Neural progenitor cell (in vitro differentiated cells): ENCODE measurements at regions not wholly inside any gene's neighbourhood (a gene's known extent, or its start where the extent isn't known, plus 50 kb on each side); places are given as distances from the start of the nearest gene placed in this dataset.

Experiments used
- DNase-seq: peaks from one replicate; pipeline ENCODE4 v3.0.0-alpha.2; 2016; ENCODE audit warnings: low spot score
- H2AFZ ChIP-seq: fragments of 200-600 bp; sonication (generic); replicated peaks from 2 replicates; pipeline ENCODE4 v1.6.1; 2016; ENCODE audit warnings: antibody characterized with exemption
- H3F3A ChIP-seq: fragments of 200-600 bp; sonication (generic); 2 replicates; pipeline ENCODE4 v1.6.1; 2016; ENCODE audit warnings: antibody characterized with exemption, low read depth
- H3K27ac ChIP-seq: fragments of 200-600 bp; sonication (generic); 2 replicates; pipeline ENCODE4 v1.5.1; 2016; ENCODE audit warnings: mild to moderate bottlenecking
- H3K27me3 ChIP-seq: fragments of 200-600 bp; sonication (generic); 2 replicates; pipeline ENCODE4 v1.6.1; 2016; ENCODE audit warnings: mild to moderate bottlenecking, moderate library complexity
- H3K36me3 ChIP-seq: fragments of 200-600 bp; sonication (generic); 2 replicates; pipeline ENCODE4 v1.5.1; 2016
- H3K4me1 ChIP-seq: fragments of 200-600 bp; sonication (generic); 2 replicates; pipeline ENCODE4 v1.6.1; 2016; ENCODE audit warnings: mixed run types
- H3K4me2 ChIP-seq: fragments of 200-600 bp; sonication (generic); 2 replicates; pipeline ENCODE4 v1.6.1; 2016
- H3K4me3 ChIP-seq: fragments of 200-600 bp; sonication (generic); 2 replicates; pipeline ENCODE4 v1.5.1; 2016
- H3K79me2 ChIP-seq: fragments of 200-600 bp; sonication (generic); 2 replicates; pipeline ENCODE4 v1.6.1; 2016; ENCODE audit warnings: low read depth
- H3K9ac ChIP-seq: fragments of 200-600 bp; sonication (generic); 2 replicates; pipeline ENCODE4 v1.6.1; 2016
- H3K9me3 ChIP-seq: fragments of 200-600 bp; sonication (generic); 2 replicates; pipeline ENCODE4 v1.5.1; 2016; ENCODE audit warnings: low read depth
- H4K20me1 ChIP-seq: fragments of 200-600 bp; sonication (generic); 2 replicates; pipeline ENCODE4 v1.6.1; 2016; ENCODE audit warnings: low read depth
- H3K27ac Mint-ChIP-seq: 3 replicates; pipeline ENCODE4 v1.8.0; 2021; ENCODE audit warnings: mixed read lengths
- H3K27me3 Mint-ChIP-seq: 2 replicates; pipeline ENCODE4 v1.8.0; 2022; ENCODE audit warnings: low read depth, mild to moderate bottlenecking, inconsistent platforms, moderate library complexity, mixed read lengths; ENCODE audit not compliant: insufficient read depth
- H3K36me3 Mint-ChIP-seq: 3 replicates; pipeline ENCODE4 v1.8.0; 2021; ENCODE audit warnings: mixed read lengths
- H3K4me1 Mint-ChIP-seq: 3 replicates; pipeline ENCODE4 v1.8.0; 2021; ENCODE audit warnings: mixed read lengths
- H3K4me3 Mint-ChIP-seq: 3 replicates; pipeline ENCODE4 v1.8.0; 2021; ENCODE audit warnings: mild to moderate bottlenecking, moderate library complexity, mixed read lengths
- H3K9me3 Mint-ChIP-seq: 3 replicates; pipeline ENCODE4 v1.8.0; 2020; ENCODE audit warnings: mixed read lengths
- CTCF ChIP-seq: fragments of 200-600 bp; sonication (generic); IDR thresholded peaks from 2 replicates; pipeline ENCODE4 v1.5.1; 2017; ENCODE audit warnings: antibody characterized with exemption, mild to moderate bottlenecking
- EZH2 ChIP-seq: fragments of 200-600 bp; sonication (generic); IDR thresholded peaks from 2 replicates; pipeline ENCODE4 v1.6.1; 2017; ENCODE audit warnings: antibody characterized with exemption, mild to moderate bottlenecking, moderate library complexity
- EZH2phosphoT487 ChIP-seq: fragments of 200-600 bp; sonication (generic); IDR thresholded peaks from 2 replicates; pipeline ENCODE4 v1.6.1; 2017; ENCODE audit warnings: antibody characterized with exemption

DNA sequence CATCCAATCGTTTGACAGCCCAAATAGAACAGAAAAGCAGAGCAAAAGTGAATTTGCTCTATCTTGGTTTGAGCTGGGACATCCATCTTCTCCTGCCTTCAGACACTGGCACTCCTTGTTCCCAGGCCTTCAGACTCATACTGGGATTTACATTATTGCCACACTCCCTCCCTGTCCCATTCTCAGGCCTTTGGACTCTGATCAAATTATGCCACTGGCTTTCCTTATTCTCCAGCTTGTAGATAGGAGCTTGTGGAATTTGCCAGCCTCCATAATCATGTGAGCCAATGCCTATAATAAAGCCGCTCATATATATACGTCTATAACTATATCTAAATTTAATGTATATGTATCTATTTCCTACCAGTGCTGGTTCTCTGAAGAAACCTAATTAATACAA lies 568.3 kb upstream of the KIRREL3 start:
- H3K27me3 Mint-ChIP-seq: no peaks in the 10 kb centered on the region
- Histone ChIP-seq H3K27me3 (no peaks in the 10 kb centered on the region), H3K4me1 (peaks cover 13% of the 10 kb centered on the region), H3K4me2 (no peak overlapping the region), H3K27ac (no peak overlapping the region), H3K79me2 (no peaks in the 10 kb centered on the region), H3K9me3 (no peaks in the 10 kb centered on the region), H4K20me1 (no peaks in the 10 kb centered on the region), H3F3A (no peaks in the 10 kb centered on the region), H3K36me3 (no peaks in the 10 kb centered on the region), H3K4me3 (no peak overlapping the region), H2AFZ (no peak overlapping the region), H3K9ac (no peak overlapping the region)
- H3K27ac Mint-ChIP-seq: no peak overlapping the region
- DNase-seq: no peak
- H3K9me3 Mint-ChIP-seq: peaks cover 14% of the 10 kb centered on the region
- no peak for TF ChIP-seq EZH2
- no peak for TF ChIP-seq EZH2phosphoT487
- no peak overlapping the region for H3K4me3 Mint-ChIP-seq
- H3K4me1 Mint-ChIP-seq: peaks cover 6% of the 10 kb centered on the region
- no peaks in the 10 kb centered on the region for H3K36me3 Mint-ChIP-seq

- no peak overlapping the region for H3K9ac ChIP-seq
- Mint-ChIP-seq H3K27ac (no peak overlapping the region), H3K4me3 (no peak overlapping the region), H3K27me3 (no peaks in the 10 kb centered on the region), H3K4me1 (peaks cover 6% of the 10 kb centered on the region), H3K9me3 (peaks cover 13% of the 10 kb centered on the region), H3K36me3 (no peaks in the 10 kb centered on the region)
- H3K27ac ChIP-seq: no peak overlapping the region
- peaks cover 13% of the 10 kb centered on the region for H3K4me1 ChIP-seq
- H3K36me3 ChIP-seq: no peaks in the 10 kb centered on the region
- H3K79me2 ChIP-seq: no peaks in the 10 kb centered on the region
- H3K9me3 ChIP-seq: no peaks in the 10 kb centered on the region
- H3K27me3 ChIP-seq: no peaks in the 10 kb centered on the region
- no peak overlapping the region for H3K4me3 ChIP-seq
- no peak overlapping the region for H3K4me2 ChIP-seq
- peak; percentile 2 for DNase-seq
- TF ChIP-seq EZH2phosphoT487 (no peak), CTCF (no peak), EZH2 (no peak)
- H3F3A ChIP-seq: no peaks in the 10 kb centered on the region
- no peak overlapping the region for H2AFZ ChIP-seq
- no peaks in the 10 kb centered on the region for H4K20me1 ChIP-seq
Measured at GRCh38 chr11:127567237-127567932, 566.8 kb upstream of the KIRREL3 start.

DNA sequence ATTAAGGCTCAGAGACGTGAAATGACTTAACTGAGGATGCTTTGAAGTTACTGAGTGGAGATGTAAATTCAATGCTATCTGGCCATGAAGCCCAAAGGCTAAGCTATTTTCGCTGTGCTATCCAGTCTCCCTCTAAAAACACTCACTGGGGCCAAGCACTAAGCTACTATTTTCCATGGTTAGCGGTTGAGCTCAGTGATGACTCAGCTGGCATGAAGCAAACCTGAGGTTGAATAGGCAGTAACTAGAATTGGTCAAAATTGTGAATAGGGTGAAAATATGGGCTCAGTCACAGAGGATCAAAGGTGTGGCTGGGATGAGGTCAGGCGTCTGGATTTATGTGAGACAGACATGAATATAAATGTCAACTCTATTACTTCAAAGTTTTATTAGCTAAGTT lies 564.2 kb upstream of the KIRREL3 start:
- peaks cover 13% of the 10 kb centered on the region for H3K4me1 ChIP-seq
- no peaks in the 10 kb centered on the region for H3K9me3 ChIP-seq
- H3K4me3 Mint-ChIP-seq: no peak overlapping the region
- H3F3A ChIP-seq: no peaks in the 10 kb centered on the region
- no peak overlapping the region for H3K27ac Mint-ChIP-seq
- no peaks in the 10 kb centered on the region for H3K36me3 ChIP-seq
- H3K4me3 ChIP-seq: no peak overlapping the region
- H3K36me3 Mint-ChIP-seq: no peaks in the 10 kb centered on the region
- no peak overlapping the region for H3K27ac ChIP-seq
- H3K9ac ChIP-seq: no peak overlapping the region
- no peaks in the 10 kb centered on the region for H3K27me3 Mint-ChIP-seq
- no peaks in the 10 kb centered on the region for H3K27me3 ChIP-seq
- peaks cover 5% of the 10 kb centered on the region for H3K9me3 Mint-ChIP-seq
- no peak for DNase-seq
- H2AFZ ChIP-seq: no peak overlapping the region
- TF ChIP-seq CTCF: no peak
- TF ChIP-seq EZH2: no peak
- TF ChIP-seq EZH2phosphoT487: no peak
- H3K79me2 ChIP-seq: no peaks in the 10 kb centered on the region
- H3K4me1 Mint-ChIP-seq: peaks cover 6% of the 10 kb centered on the region
- H4K20me1 ChIP-seq: no peaks in the 10 kb centered on the region
- H3K4me2 ChIP-seq: no peak overlapping the region

GRCh38 chr11:127559978-127560377 lies 559.4 kb upstream of the KIRREL3 start:
- no peak overlapping the region for H2AFZ ChIP-seq
- no peak overlapping the region for H3K4me3 ChIP-seq
- no peaks in the 10 kb centered on the region for H3K27me3 ChIP-seq
- TF ChIP-seq EZH2 (no peak), CTCF (no peak), EZH2phosphoT487 (no peak)
- H3K79me2 ChIP-seq: no peaks in the 10 kb centered on the region
- Mint-ChIP-seq H3K9me3 (no peaks in the 10 kb centered on the region), H3K36me3 (no peaks in the 10 kb centered on the region), H3K4me3 (no peak overlapping the region), H3K4me1 (no peaks in the 10 kb centered on the region), H3K27me3 (peaks cover under 1% of the 10 kb centered on the region), H3K27ac (no peak overlapping the region)
- no peaks in the 10 kb centered on the region for H3F3A ChIP-seq
- no peak for DNase-seq
- H4K20me1 ChIP-seq: no peaks in the 10 kb centered on the region
- no peaks in the 10 kb centered on the region for H3K36me3 ChIP-seq
- H3K27ac ChIP-seq: no peak overlapping the region
- no peak overlapping the region for H3K9ac ChIP-seq
- H3K4me2 ChIP-seq: no peak overlapping the region
- H3K4me1 ChIP-seq: no peaks in the 10 kb centered on the region
- no peaks in the 10 kb centered on the region for H3K9me3 ChIP-seq
